GM12872 (cell line): ENCODE measurements at regions not wholly inside any gene's neighbourhood (a gene's known extent, or its start where the extent isn't known, plus 50 kb on each side); places are given as distances from the start of the nearest gene placed in this dataset.

ENCODE experiments used
- CTCF ChIP-seq: IDR thresholded peaks from 3 replicates; pipeline ENCODE4 v1.5.1; 2011; ENCODE audit warnings: low read depth, mild to moderate bottlenecking, low read length, moderate library complexity; ENCODE audit not compliant: insufficient read depth

DNA sequence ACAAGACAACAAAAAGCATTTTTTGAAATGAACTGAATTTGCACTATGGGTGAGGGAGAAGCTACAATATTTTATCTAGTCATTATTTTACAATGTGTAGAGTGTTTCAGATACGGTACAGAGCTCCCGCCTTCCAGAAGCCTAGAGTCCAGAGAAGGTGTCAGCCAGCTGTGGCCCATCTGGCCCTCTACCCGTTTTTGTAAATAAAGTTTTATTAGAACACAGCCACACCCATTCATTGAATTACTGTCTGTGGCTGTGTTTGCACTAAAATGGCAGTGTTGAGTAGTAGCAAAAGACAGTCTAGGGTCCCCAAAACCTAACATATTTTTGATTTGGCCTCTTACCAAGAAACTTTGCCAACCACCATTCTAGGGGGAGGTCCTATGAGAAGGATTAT lies 162.0 kb downstream of the JCAD start:
- TF ChIP-seq CTCF: no peak

GRCh38 chr10:29896053-29896452 lies 163.3 kb downstream of the JCAD start:
- no peak for TF ChIP-seq CTCF

DNA sequence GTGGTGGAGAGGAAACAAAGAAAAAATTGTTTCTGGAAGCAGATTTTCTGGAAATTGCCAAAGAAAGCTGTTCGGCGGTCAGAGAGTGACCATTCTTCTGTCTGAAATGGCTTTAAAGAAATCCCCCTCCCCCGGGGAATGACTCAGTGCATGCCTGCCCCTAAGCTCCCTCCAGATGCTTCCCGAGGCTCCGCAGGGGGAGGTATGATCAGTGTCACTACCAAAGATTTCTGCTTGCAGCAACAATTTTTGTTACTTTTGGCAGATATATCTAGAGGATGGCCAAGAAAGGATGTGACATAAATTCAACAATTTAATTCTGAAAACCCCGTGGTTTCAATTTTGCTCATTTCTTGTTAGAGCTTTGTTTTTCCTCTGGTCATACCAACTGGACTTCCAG lies 163.9 kb downstream of the JCAD start:
- TF ChIP-seq CTCF: no peak

DNA sequence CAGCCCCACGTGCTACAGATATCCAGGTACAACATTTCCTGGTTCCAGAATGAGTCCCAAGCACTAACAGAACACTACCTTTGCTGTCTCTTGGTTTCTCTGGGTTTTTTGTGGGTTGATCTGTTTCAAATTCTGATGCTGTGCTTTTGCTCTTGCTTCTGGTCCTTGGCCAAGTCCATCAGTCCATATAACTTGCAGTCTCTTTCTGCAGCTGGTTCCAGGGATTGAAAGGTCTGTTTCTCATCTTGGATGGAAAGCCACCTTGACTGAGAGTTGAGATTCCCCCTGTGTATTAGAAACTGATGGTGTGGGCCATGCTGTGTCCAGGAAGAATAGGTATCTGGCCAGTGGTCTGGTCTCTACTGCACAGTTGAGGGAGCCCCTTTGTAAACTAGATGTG lies 171.1 kb downstream of the JCAD start:
- TF ChIP-seq CTCF: no peak

- no peak for TF ChIP-seq CTCF
Measured at GRCh38 chr10:29886299-29886698, 173.1 kb downstream of the JCAD start.

DNA sequence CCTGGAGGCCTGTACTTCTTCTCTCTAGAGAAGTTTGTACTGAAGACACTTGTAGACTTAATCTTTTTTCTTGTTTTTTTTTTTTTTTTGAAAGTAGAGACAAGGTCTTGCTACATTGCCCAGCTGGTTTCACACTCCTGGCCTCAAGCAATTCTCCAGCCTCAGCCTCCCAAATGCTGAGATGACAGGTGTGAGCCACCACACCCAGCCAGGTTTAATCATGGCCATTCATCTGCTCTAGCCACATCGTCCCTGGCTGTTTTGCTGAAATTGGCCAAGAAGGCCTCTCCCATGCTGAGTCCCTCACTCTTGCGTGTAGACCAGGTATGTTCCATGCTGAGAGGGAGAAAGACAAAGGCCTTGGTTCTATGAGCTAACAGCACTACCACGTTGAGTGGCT lies 176.2 kb downstream of the JCAD start:
- TF ChIP-seq CTCF: no peak

DNA sequence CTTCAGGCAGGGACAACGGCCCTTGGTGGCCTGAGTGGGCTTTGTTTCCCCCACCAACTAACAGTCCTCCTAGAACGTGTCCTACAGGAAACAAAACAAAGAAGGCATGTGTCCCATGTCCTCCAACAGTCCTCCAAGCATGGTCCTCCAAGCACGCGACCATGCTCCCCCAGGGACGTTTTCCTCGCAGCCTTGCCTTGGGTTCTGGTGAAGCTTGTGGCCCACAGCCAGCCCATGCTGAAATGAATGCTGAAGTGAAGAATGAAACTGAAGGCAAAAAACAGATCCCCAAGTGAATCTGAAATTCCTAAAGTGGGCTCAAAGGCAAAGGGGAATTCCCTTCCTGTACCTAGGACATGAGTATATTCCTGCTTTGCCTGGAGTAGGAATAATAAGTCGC lies 176.6 kb downstream of the JCAD start:
- TF ChIP-seq CTCF: no peak

- TF ChIP-seq CTCF: no peak
Measured at GRCh38 chr10:29881811-29882210, 177.6 kb downstream of the JCAD start.
